ENCODE measurements at regions not wholly inside any gene's neighbourhood (a gene's known extent, or its start where the extent isn't known, plus 50 kb on each side); places are given as distances from the start of the nearest gene placed in this dataset.

DNA sequence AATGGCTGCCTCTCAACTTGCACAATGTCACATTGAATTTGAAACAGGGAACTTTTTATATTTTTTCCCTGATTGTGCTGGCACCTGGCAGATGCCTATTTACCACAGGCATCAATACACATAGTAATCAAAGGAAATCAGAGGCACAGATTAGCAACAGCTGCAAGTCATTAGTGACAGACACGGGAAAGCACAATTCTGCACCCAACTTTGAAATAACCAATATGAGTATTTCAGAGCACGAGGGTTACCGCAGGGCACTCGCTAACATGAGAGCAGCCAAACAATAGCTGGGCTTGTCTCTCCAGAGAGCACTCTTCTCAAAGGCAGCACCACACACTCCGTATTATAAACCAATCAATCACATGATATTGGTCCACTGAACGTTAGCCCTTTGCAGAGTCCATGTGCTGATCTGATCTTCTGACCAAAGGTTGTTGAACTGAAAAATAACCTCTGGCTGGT, 149.5 kb downstream of the RNF144B start:
- no peak for TF ChIP-seq CTCF (IDR thresholded peaks at IDR 0.05)
- TF ChIP-seq POLR2AphosphoS5 (IDR thresholded peaks at IDR 0.05): no peak
- no peak for TF ChIP-seq EP300 (IDR thresholded peaks at IDR 0.05)
- TF ChIP-seq POLR2A (IDR thresholded peaks at IDR 0.05): no peak

Measured in upper lobe of left lung (tissue), 4 donors.